HG03520 (cell line): ENCODE measurements at regions not wholly inside any gene's neighbourhood (a gene's known extent, or its start where the extent isn't known, plus 50 kb on each side); places are given as distances from the start of the nearest gene placed in this dataset.
"Not testable (repeated sequence)": the region's sequence is repeated elsewhere in the genome, so short reads cannot be mapped to it uniquely, and the experiment has no call there.

Experiments used
- ATAC-seq: cut with Tn5 transposase; IDR thresholded peaks from one replicate; pipeline ENCODE4 v1.9.1; 2021; ENCODE audit warnings: mild to moderate bottlenecking, moderate library complexity; ENCODE audit not compliant: unreplicated experiment

DNA sequence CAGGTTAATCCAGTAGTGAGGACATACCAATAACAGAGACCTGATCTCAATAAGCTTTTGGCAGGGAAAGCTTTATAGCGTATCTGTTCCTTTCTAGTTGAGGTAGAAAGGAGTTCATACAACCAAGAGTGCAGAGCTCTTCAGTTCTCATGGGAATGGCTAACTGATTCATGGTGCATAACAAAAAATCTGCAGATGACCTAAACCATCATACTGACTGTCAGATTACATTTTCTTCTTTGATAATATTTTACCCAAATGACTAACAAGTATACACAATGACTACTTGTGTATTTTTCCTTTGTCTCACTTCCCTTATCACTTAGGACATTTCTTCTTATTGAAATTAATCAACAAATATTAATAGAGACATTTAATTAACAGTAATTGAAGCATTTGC lies 140.0 kb upstream of the SERTAD2 start:
- ATAC-seq = no peak

DNA sequence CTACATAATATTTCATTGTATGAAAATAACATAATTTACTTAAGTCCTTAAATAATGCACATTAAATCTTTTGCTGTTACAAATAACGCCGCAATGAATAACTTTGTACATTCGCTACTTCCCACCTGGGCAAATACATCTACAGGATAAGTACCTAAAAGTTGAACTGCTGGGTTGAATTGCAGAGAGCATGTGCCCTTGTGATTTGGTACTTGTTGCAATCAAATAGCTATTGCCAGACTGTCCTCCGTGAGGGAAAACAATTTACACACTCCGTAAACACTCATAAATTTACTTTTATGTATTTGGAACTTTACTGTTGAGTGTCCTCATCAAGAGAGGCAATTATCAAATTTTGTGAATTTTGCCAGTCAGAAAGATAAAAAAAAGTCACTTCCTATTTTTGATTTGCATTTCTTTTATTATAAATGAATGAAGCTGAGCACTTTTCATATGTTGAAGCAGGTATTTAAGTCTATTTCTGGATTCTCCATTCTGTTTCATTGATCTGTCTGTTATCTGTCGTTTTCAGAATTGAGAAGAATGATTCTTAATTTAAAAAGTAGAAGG lies 140.8 kb upstream of the SERTAD2 start:
- no peak for ATAC-seq

DNA sequence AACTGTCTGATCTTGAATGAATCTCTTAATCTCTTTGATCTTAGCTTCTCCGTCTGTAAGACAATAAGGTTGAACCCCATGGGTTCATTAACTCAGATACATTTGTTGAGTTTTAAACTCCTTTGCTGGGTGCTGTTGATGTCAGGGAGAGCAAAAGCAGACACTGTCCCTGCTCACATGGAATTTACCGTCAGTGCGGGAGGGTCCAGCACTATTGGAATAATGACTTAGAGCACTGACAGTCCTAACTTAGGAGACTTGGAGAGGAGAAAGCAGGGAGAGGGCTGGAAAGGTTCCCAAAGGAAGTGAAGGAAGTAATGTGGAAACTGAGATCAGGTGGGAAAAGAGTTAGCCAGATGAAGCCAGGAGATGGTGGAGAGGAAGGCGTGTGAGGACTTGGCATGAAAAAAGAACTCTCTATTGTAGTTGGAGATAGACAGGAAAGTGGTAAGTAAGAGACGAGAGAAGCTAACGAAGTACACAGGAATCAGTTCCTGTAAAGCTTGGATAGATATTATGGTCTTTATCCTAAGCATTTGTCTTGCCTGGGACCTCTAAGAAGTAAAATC lies 141.4 kb upstream of the SERTAD2 start:
- no peak for ATAC-seq

DNA sequence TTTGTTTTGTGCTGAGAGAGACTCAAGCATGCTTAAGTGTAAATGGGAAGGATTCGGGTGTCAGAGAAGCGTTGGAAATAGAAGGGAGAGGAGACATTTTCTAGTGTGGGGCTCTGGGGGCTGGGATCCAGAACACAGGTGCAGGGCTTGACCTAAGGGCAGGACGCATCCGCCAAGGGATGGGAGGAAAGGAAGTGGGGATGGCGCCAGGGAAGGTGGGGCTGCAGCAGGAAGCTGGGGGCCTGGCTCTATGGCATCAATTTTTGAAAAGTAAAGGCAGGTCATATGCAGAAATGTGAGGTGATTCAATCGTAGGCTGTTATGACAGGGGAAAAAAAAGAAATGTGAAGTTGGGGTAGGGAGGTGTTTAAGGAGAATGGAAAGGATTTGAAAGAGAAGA lies 143.2 kb upstream of the SERTAD2 start:
- no peak for ATAC-seq

GRCh38 chr2:64797881-64798575 lies 144.3 kb upstream of the SERTAD2 start:
- no peak for ATAC-seq

GRCh38 chr2:64799592-64800252 lies 146.0 kb upstream of the SERTAD2 start:
- ATAC-seq = no peak

- no peak for ATAC-seq
Measured at GRCh38 chr2:64803776-64804175, 150.1 kb upstream of the SERTAD2 start.

DNA sequence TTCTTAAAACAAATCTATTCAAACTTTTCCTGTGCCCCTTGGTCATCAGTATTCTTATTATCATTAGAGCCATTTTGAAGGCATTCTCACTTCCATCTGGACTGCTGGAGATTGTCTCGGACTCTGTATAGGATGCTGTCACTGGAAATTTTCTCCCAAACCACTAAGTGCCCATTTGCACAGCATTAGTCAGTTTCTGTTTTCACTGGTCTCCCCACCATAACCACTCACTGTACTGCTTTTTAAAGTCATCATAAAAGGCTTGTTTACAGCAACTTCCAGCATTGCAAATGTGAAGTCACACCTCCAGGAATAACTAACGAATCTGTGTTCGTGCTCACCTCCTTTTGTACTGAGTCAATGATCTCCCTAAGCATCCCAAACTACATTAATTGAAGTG lies 150.9 kb upstream of the SERTAD2 start:
- no peak for ATAC-seq

- ATAC-seq = peak; percentile 69
Measured at GRCh38 chr2:64807417-64807816, 153.7 kb upstream of the SERTAD2 start.

DNA sequence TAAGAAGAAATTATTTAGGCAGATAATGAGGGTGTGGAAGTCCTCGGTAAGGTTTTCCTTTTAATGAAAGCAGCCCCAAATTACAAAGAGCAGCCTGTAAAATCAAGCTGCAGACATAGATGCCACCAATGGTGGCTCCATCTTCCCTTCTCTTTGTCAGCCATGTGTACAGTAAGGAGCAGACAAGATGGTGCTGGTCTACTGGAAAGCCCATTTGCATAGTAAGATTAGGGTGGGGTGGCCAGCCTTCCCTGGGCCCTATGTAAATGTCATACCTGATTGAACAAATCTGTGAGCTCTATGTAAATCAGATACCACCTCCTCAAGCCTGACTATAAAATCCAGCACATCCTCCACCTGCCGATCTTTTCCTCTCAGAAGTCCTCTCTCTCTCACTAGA lies 154.4 kb upstream of the SERTAD2 start:
- ATAC-seq = no peak

GRCh38 chr2:64808754-64809153 lies 155.0 kb upstream of the SERTAD2 start:
- ATAC-seq = no peak

DNA sequence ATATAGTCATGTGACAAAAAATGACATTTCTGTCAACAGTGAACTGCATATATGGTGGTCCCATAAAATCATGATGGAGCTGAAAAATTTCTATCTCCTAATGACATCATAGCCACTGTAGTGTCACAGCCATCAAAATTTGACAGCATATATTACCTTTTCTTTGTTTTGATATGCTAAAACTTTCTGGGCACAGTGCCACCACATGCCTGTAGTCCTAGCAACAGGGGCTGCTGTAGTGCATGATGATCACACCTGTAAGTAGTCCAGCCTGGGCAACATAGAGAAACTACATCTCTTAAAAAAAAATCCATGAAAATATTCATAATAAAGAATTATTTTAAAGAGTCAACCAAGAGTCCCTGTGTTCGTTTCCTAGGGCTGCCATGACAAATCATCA lies 155.5 kb upstream of the SERTAD2 start:
- no peak for ATAC-seq

- ATAC-seq = no peak
Measured at GRCh38 chr2:64812285-64812684, 158.6 kb upstream of the SERTAD2 start.

DNA sequence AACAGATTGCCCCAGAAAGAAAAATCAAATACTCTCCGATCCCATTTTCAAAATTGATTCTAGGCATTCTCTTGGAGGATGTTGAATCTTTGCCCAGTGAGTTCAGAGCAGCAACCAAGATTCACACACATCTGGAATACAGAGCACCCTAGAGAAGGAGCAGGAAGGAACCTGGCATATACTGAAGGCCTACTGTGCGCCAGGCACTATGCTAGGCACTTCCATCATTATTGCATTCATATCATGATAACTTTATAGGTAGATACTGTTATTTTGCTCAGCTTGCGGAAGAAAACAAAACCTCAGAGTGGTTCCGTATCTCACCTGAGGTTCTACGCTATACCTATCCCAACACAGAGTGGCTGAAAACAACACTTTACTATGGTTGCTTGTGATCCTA lies 160.3 kb upstream of the SERTAD2 start:
- ATAC-seq = no peak

- ATAC-seq = not testable (repeated sequence)
Measured at GRCh38 chr2:64816526-64816925, 162.8 kb upstream of the SERTAD2 start.

GRCh38 chr2:64817453-64817852 lies 163.7 kb upstream of the SERTAD2 start:
- no peak for ATAC-seq

GRCh38 chr2:64818664-64819060 lies 164.9 kb upstream of the SERTAD2 start:
- ATAC-seq = no peak

DNA sequence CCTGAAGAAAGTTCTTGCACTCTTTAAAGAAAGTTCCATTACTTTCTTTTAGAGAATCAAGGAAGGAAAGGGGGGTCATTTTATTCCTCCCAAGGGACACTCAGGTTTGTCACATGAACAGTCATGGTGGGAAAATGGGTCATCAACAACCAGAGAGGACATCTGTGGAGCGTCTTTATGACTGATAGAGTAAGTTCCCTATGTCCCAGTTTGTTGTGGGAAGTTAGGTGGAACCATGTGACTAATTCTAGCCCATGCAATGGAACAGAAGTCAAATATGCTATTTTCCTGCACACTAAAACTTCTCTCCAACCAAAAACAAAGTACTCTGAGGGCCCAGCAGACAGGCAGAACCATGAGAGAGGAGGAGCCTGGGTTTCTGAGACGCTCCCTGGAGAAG lies 165.6 kb upstream of the SERTAD2 start:
- no peak for ATAC-seq

DNA sequence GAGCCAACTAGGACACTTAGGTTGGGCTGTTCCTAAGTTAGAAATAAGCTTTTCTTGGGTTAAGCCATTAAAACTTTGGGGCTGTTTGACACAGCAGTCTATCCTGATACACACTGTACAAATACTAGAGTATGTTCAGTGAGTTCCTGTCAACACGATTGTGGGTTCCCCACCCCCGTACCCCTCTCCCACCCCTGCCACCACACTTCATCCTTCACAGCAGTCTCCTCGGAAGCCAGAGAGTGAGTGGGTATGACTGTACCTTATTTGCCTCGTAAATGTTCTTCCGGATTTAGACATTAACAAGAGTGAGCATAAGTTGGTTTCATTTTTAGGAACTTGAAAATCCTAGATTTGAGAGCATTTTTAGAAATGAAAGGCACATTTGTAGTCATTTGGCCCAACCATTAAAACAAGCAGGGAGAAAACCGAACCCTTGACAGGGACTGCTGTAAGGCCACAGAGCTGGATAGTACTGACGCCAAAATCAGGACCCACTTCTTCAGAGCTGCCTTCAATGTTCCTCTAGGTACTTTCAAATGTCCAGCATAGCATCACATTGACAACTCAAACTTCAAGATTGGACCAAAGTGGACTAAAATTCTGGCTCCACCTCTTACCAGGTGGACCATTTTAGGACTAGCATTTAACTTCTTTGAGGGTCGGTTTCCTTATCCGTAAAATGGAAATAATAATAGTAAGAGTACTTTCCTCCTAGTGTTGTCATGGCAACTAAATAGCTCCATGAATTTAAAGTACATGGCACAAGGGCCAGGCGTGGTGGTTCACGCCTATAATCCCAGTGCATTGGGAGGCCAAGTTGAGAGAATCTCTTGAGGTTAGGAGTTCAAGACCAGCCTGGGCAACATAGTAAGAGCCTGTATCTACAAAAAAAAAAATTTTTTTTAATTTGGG lies 166.3 kb upstream of the SERTAD2 start:
- peak; percentile 89 for ATAC-seq

- ATAC-seq = no peak
Measured at GRCh38 chr2:64820901-64821300, 167.2 kb upstream of the SERTAD2 start.

DNA sequence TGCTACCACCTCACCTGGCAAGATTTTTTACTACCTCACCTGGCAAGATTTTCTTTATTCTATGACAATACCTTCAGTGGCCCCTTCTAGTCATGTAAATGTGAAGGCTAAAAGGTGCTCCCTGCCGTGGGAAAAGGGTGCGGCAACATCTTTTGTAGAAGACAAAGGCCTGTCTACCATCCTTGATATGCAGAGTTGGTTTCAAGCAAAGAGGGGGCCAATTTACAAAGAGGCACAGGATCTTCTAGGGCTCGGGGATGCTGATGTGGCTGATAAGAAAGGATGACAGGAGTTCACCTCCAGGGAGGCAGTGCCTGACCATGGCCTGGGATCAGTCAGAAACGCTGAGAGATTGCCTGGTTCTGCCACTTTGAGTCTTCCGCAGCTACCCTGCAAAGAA lies 165.4 kb upstream of the SLC1A4 start:
- ATAC-seq = no peak
